HCT116 (cell line): ENCODE measurements at regions not wholly inside any gene's neighbourhood (a gene's known extent, or its start where the extent isn't known, plus 50 kb on each side); places are given as distances from the start of the nearest gene placed in this dataset.
"Not testable (repeated sequence)": the region's sequence is repeated elsewhere in the genome, so short reads cannot be mapped to it uniquely, and the experiment has no call there.

ENCODE experiments used
- ATAC-seq: fragments of 200-7000 bp; cut with Tn5 transposase; 2 replicates; pipeline ENCODE4 v1.9.1; 2020; ENCODE audit warnings: mild to moderate bottlenecking, moderate library complexity
- BruUV-seq: library from RNA; stranded (reverse); fragments of 400-500 nt; replicated peaks from 2 replicates; lab custom pipeline; 2021; lab: Mats Ljungman, UMichigan
- CTCF ChIA-PET: fragments of 300-600 bp; sonication (Branson Sonifier 250); formaldehyde crosslinking; loops from one replicate; lab custom pipeline; 2021; ENCODE audit warnings: antibody characterized with exemption; lab: Charles Lee
- POLR2A ChIA-PET: fragments of 300-600, 350-600 bp; sonication (Branson Sonifier 250); formaldehyde crosslinking; loops from one replicate; lab custom pipeline; 2021; ENCODE audit warnings: antibody characterized with exemption; lab: Charles Lee
- RAD21 ChIA-PET, 2 experiments: fragments of 300-600 bp; sonication (Branson Sonifier 250); formaldehyde crosslinking; loops; one replicate each; lab custom pipeline; 2023; ENCODE audit warnings: low total read pairs in 2 of 2; ENCODE audit not compliant: uncharacterized antibody in 2 of 2, unreplicated experiment in 2 of 2, low non-redundant PET in 1 of 2; lab: Charles Lee
- DNase-seq: peaks from one replicate; pipeline ENCODE4 v3.0.0-alpha.2; 2010; ENCODE audit warnings: low read depth, low spot score
- H2AFZ ChIP-seq: fragments of 200-600 bp; shearing (Covaris generic), sonication (generic); 2 replicates; pipeline ENCODE4 v1.6.1; 2017; ENCODE audit warnings: low read depth, mixed run types, mixed read lengths, antibody characterized with exemption, low read length; ENCODE audit not compliant: poor library complexity, severe bottlenecking
- H3K27ac ChIP-seq: 2 replicates; pipeline ENCODE4 v1.5.1; 2012; ENCODE audit warnings: low read depth, low read length
- H3K27me3 ChIP-seq: fragments of 200-600 bp; sonication (generic); 2 replicates; pipeline ENCODE4 v1.6.1; 2016; ENCODE audit warnings: mixed run types, low read length, mixed read lengths; ENCODE audit not compliant: insufficient read depth
- H3K36me3 ChIP-seq, 2 experiments: fragments of 200-500 bp in 1 of 2; fragments of 200-600 bp in 1 of 2; sonication (Bioruptor generic) in 1 of 2; sonication (generic) in 1 of 2; 2 replicates each; pipeline versions ENCODE4 v1.5.1 to v1.6.1; 2014 to 2016; ENCODE audit warnings: low read length in 2 of 2, inconsistent platforms in 1 of 2, mixed read lengths in 1 of 2, mixed run types in 1 of 2; ENCODE audit not compliant: insufficient read depth in 2 of 2, control insufficient read depth in 1 of 2
- H3K4me1 ChIP-seq, 2 experiments: fragments of 200-600 bp in 1 of 2; sonication (generic) in 1 of 2; 2 replicates each; pipeline versions ENCODE4 v1.5.1 to v1.6.1; 2012 to 2017; ENCODE audit warnings: low read length in 2 of 2, inconsistent platforms in 1 of 2, mild to moderate bottlenecking in 1 of 2, mixed read lengths in 1 of 2, mixed run types in 1 of 2, moderate library complexity in 1 of 2; ENCODE audit not compliant: insufficient read depth in 2 of 2, control insufficient read depth in 1 of 2
- H3K4me2 ChIP-seq: fragments of 200-600 bp; sonication (generic); 2 replicates; pipeline ENCODE4 v1.6.1; 2017; ENCODE audit warnings: mixed run types, low read length, mixed read lengths
- H3K4me3 ChIP-seq, 2 experiments: fragments of 200-600 bp in 1 of 2; sonication (generic) in 1 of 2; replicated peaks in 1 of 2; 2 replicates each; pipeline ENCODE4 v1.5.1; 2011 to 2016; ENCODE audit warnings: low read length in 2 of 2, control low read depth in 1 of 2, low read depth in 1 of 2, mild to moderate bottlenecking in 1 of 2, mixed read lengths in 1 of 2, mixed run types in 1 of 2
- H3K79me2 ChIP-seq: fragments of 200-600 bp; sonication (generic); 2 replicates; pipeline ENCODE4 v1.6.1; 2017; ENCODE audit warnings: mild to moderate bottlenecking, mixed run types, low read length, moderate library complexity, mixed read lengths; ENCODE audit not compliant: insufficient read depth
- H3K9ac ChIP-seq: fragments of 200-600 bp; sonication (generic); 2 replicates; pipeline ENCODE4 v1.6.1; 2016; ENCODE audit warnings: low read length, mixed read lengths
- H3K9me2 ChIP-seq: fragments of 200-600 bp; sonication (generic), shearing (Covaris generic); 2 replicates; pipeline ENCODE4 v1.6.1; 2017; ENCODE audit warnings: mixed run types, mild to moderate bottlenecking, moderate library complexity; ENCODE audit not compliant: insufficient read depth
- H3K9me3 ChIP-seq, 2 experiments: fragments of 200-500 bp in 1 of 2; fragments of 200-600 bp in 1 of 2; sonication (Bioruptor generic) in 1 of 2; sonication (generic) in 1 of 2; 2 replicates each; pipeline ENCODE4 v1.6.1; 2014 to 2017; ENCODE audit warnings: low read length in 2 of 2, mixed read lengths in 2 of 2, inconsistent platforms in 1 of 2, low read depth in 1 of 2, mild to moderate bottlenecking in 1 of 2, mixed run types in 1 of 2, moderate library complexity in 1 of 2; ENCODE audit not compliant: control insufficient read depth in 1 of 2, insufficient read depth in 1 of 2
- H4K20me1 ChIP-seq: fragments of 200-600 bp; sonication (generic), shearing (Covaris generic); 2 replicates; pipeline ENCODE4 v1.6.1; 2017; ENCODE audit warnings: mixed run types, mild to moderate bottlenecking, moderate library complexity; ENCODE audit not compliant: insufficient read depth
- CEBPB ChIP-seq: IDR thresholded peaks from 2 replicates; pipeline ENCODE4 v1.6.1; 2012; ENCODE audit warnings: low read depth
- POLR2A ChIP-seq: IDR thresholded peaks from 2 replicates; pipeline ENCODE4 v1.7.0; 2011; ENCODE audit warnings: borderline replicate concordance; ENCODE audit not compliant: insufficient read depth, insufficient read length; ENCODE audit errors: extremely low read depth
- REST ChIP-seq: IDR thresholded peaks from 2 replicates; pipeline ENCODE4 v1.6.1; 2012; ENCODE audit warnings: low read depth
- TCF7L2 ChIP-seq: IDR thresholded peaks from 2 replicates; pipeline ENCODE4 v1.7.0; 2011; ENCODE audit warnings: borderline replicate concordance, inconsistent platforms; ENCODE audit not compliant: insufficient read depth, insufficient read length; ENCODE audit errors: extremely low read depth
- ZFX ChIP-seq: fragments of 450-650 bp; IDR thresholded peaks from 2 replicates; pipeline ENCODE4 v1.6.1; 2017
- intact Hi-C: fragments of 100-400 bp; cut with micrococcal nuclease; formaldehyde crosslinking; loops from 2 replicates; pipeline ENCODE4 v1.10.0; 2022

GRCh38 chr14:105690671-105691070 is 164.3 kb downstream of the TMEM121 start (continued):
- TF ChIP-seq REST (no peak), POLR2A (no peak), TCF7L2 (no peak), CEBPB (no peak), ZFX (no peak)

GRCh38 chr14:105691321-105692109 is 165.1 kb downstream of the TMEM121 start:
- intact Hi-C loops, ATAC-seq, H3K4me3 ChIP-seq, H2AFZ ChIP-seq, H4K20me1 ChIP-seq, RAD21 ChIA-PET, H3K27me3 ChIP-seq, DNase-seq, H3K9ac ChIP-seq, H3K4me1 ChIP-seq, H3K4me2 ChIP-seq, H3K9me2 ChIP-seq, POLR2A ChIA-PET, H3K36me3 ChIP-seq, H3K79me2 ChIP-seq, CTCF ChIA-PET, H3K27ac ChIP-seq, BruUV-seq: not testable (repeated sequence)
- peaks cover 0 to 10% of the 10 kb centered on the region in 2 experiments; a peak in 1 of 4 replicates for H3K9me3 ChIP-seq

GRCh38 chr14:105692110-105692685 is 165.8 kb downstream of the TMEM121 start:
- DNase-seq, RAD21 ChIA-PET, CTCF ChIA-PET, H3K79me2 ChIP-seq, intact Hi-C loops, BruUV-seq, H3K27ac ChIP-seq, H3K27me3 ChIP-seq, H4K20me1 ChIP-seq, H3K9ac ChIP-seq, H3K4me1 ChIP-seq, ATAC-seq, H2AFZ ChIP-seq, H3K9me2 ChIP-seq, H3K4me3 ChIP-seq, H3K36me3 ChIP-seq, POLR2A ChIA-PET, H3K4me2 ChIP-seq: not testable (repeated sequence)
- H3K9me3 ChIP-seq = peaks cover 0 to 10% of the 10 kb centered on the region in 2 experiments; a peak in 1 of 4 replicates
